ENCODE measurements at regions not wholly inside any gene's neighbourhood (a gene's known extent, or its start where the extent isn't known, plus 50 kb on each side); places are given as distances from the start of the nearest gene placed in this dataset.
A peak's percentile ranks its signal among the peaks of the same experiment; 100 is the strongest.

DNA sequence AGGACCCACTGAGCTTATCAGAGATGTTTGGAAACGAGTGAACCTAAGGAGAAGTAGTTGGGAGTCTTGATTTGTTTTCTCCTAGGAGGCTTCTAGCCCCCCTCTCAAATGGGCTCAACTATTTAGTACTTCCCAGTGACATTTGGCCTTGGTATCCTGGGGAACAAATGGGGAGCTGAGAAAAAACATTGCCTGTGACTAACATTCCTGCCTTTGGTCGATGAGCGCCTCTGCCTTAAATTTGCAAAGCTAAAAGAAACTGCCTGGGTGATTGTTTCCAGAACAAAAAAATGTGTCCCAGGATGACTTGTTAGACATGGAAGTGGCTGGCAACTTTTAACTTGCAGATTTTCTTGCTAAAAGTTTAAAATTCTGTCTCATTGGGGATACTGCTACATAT, 58.8 kb upstream of the IGFBP7 start:
- no peaks in the 10 kb centered on the region for H3K36me3 Mint-ChIP-seq (ENCODE audit: insufficient read depth, unreplicated experiment)
- H3K4me1 ChIP-seq, result no peaks in the 10 kb centered on the region
- H3K4me3 Mint-ChIP-seq (ENCODE audit: unreplicated experiment), result no peak overlapping the region
- ChIA-PET CTCF (no interaction called here), POLR2A (no interaction called here)
- H3K4me3 ChIP-seq (ENCODE audit: low read depth, low read length), result no peak overlapping the region
- peaks cover 11% of the 10 kb centered on the region for H3K9me3 Mint-ChIP-seq (ENCODE audit: unreplicated experiment)
- DNase-seq, result no peak
- TF ChIP-seq, protein P1, sequence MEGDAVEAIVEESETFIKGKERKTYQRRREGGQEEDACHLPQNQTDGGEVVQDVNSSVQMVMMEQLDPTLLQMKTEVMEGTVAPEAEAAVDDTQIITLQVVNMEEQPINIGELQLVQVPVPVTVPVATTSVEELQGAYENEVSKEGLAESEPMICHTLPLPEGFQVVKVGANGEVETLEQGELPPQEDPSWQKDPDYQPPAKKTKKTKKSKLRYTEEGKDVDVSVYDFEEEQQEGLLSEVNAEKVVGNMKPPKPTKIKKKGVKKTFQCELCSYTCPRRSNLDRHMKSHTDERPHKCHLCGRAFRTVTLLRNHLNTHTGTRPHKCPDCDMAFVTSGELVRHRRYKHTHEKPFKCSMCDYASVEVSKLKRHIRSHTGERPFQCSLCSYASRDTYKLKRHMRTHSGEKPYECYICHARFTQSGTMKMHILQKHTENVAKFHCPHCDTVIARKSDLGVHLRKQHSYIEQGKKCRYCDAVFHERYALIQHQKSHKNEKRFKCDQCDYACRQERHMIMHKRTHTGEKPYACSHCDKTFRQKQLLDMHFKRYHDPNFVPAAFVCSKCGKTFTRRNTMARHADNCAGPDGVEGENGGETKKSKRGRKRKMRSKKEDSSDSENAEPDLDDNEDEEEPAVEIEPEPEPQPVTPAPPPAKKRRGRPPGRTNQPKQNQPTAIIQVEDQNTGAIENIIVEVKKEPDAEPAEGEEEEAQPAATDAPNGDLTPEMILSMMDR (IDR thresholded peaks at IDR 0.05; ENCODE audit: insufficient read depth in 1 of 2, low read depth in 1 of 2, low read length in 1 of 2, severe bottlenecking in 1 of 2, unreplicated experiment in 1 of 2), result no peak
- no peaks in the 10 kb centered on the region for H3K27me3 ChIP-seq (replicated peaks; ENCODE audit: control insufficient read depth, insufficient read depth, low read length)
- no TSS peak for BruUV-seq (replicated peaks)
- no peak overlapping the region for H3K27ac Mint-ChIP-seq (ENCODE audit: unreplicated experiment)
- H3K36me3 ChIP-seq (ENCODE audit: control insufficient read depth, insufficient read depth, low read length), result no peaks in the 10 kb centered on the region
- intact Hi-C loops (cut with micrococcal nuclease; ENCODE audit: unreplicated experiment), result no loop called here
- H3K9me3 ChIP-seq, result no peaks in the 10 kb centered on the region
- peaks cover 7% of the 10 kb centered on the region for H3K4me1 Mint-ChIP-seq (ENCODE audit: low read depth, unreplicated experiment)
- peaks cover 24% of the 10 kb centered on the region for H3K27me3 Mint-ChIP-seq (ENCODE audit: insufficient read depth, unreplicated experiment)

DNA sequence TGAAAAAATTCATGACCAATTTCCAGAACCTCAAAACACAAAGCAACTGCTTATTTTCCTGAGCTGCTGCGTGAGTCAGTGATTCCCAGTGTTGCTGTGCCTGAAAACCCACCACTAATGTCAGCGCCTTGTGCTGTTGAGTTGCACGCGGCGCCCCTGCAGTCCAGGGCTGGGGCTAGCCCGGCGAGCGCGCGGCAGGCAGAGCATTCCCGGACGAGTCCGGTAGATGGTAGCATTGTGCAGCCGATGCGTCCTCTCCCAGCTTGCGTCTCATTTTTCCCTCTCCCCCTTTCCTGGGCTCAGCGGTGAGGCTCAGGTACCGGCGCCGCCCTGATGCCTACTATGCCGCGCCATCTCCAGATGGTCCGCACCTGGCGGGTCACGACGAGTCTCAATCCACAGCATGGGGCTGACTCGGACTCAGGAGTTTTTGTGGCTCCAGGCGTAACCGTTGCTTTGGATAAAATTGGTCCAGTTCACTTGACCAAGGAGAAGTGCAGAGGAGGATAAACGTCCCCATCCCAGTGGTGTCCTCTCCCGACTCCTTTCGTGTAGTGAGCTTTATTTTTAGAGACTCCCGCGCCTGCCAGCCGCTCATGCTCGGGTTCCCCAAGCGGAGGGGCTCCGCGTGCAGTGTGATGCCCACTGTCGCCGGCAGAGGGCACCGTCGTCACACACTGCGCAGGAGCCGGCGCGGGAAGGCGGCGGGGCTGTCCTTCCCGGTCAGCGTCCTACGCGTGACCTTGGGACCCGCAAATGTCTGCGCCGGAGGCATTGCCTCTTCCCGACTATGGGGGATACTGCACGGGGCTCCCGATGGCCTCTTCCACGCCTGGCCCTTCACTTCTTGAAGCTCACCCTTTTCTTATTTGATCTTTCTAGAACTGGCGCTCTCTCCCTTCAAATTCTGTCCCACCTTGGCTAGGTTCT, 53.6 kb upstream of the IGFBP7 start:
- TF ChIP-seq, protein P1 (IDR thresholded peaks at IDR 0.05; ENCODE audit: insufficient read depth in 1 of 2, low read depth in 1 of 2, low read length in 1 of 2, severe bottlenecking in 1 of 2, unreplicated experiment in 1 of 2), result peak; percentile 86 to 90
- H3K9me3 ChIP-seq, result no peaks in the 10 kb centered on the region; the same call in 1 of the 2 replicates
- POLR2A ChIA-PET, result no interaction called here
- no peak overlapping the region for H3K27ac Mint-ChIP-seq (ENCODE audit: unreplicated experiment)
- peak overlapping the region; percentile 87 for H3K4me3 Mint-ChIP-seq (ENCODE audit: unreplicated experiment)
- no peaks in the 10 kb centered on the region for H3K4me1 ChIP-seq
- H3K36me3 Mint-ChIP-seq (ENCODE audit: insufficient read depth, unreplicated experiment), result no peaks in the 10 kb centered on the region
- H3K36me3 ChIP-seq (ENCODE audit: control insufficient read depth, insufficient read depth, low read length), result no peaks in the 10 kb centered on the region
- intact Hi-C loops (cut with micrococcal nuclease; ENCODE audit: unreplicated experiment), result loop anchor here (1.0 to 5.0 kb wide), 6 partner anchors 44 to 899 kb away; no protein-coding TSS in a partner anchor
- H3K27me3 ChIP-seq (replicated peaks; ENCODE audit: control insufficient read depth, insufficient read depth, low read length), result no peaks in the 10 kb centered on the region
- DNase-seq, result peak; percentile 78 to 88
- H3K4me3 ChIP-seq (ENCODE audit: low read depth, low read length), result peak overlapping the region; percentile 69
- H3K9me3 Mint-ChIP-seq (ENCODE audit: unreplicated experiment), result no peaks in the 10 kb centered on the region
- CTCF ChIA-PET, result interaction anchor here (0.6 to 2.5 kb wide), 15 partner anchors 11 to 1253 kb away, joined by 3 to 20 read pairs (median 4); partner anchors contain the start of gene IGFBP7
- peaks cover 8% of the 10 kb centered on the region for H3K4me1 Mint-ChIP-seq (ENCODE audit: low read depth, unreplicated experiment)
- H3K27me3 Mint-ChIP-seq (ENCODE audit: insufficient read depth, unreplicated experiment), result peaks cover 24% of the 10 kb centered on the region
- BruUV-seq (replicated peaks), result no TSS peak

DNA sequence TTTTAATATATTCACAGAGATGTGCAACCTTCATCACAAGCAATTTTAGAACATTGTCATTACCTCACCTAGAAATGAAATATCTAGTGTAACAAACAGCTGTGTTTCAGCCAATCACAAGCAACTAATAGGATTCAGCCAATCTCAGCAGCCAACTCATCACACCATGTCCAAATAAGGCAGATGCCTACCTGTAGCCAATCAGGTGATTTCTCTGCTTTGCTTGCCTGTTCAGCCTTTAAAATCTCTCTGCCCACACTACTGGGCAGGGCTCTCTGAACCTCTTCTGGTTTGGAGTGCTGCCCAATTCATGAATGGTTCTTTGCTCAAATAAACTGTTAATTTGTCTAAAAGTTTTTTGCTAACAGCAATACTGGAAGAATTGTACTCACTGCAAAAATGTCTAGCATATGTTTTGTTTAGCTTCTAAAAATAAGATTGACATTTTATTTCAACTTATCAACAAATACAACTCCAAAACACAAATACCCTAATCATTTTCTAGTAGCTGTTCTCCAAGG, 52.4 kb upstream of the IGFBP7 start:
- Histone ChIP-seq H3K9me3 (no peaks in the 10 kb centered on the region; the same call in 1 of the 2 replicates), H3K27me3 (replicated peaks; ENCODE audit: control insufficient read depth, insufficient read depth, low read length) (no peaks in the 10 kb centered on the region), H3K4me3 (ENCODE audit: low read depth, low read length) (no peak overlapping the region), H3K4me1 (no peaks in the 10 kb centered on the region), H3K36me3 (ENCODE audit: control insufficient read depth, insufficient read depth, low read length) (no peaks in the 10 kb centered on the region)
- Mint-ChIP-seq H3K27ac (ENCODE audit: unreplicated experiment) (no peak overlapping the region), H3K36me3 (ENCODE audit: insufficient read depth, unreplicated experiment) (no peaks in the 10 kb centered on the region), H3K4me3 (ENCODE audit: unreplicated experiment) (no peak overlapping the region), H3K4me1 (ENCODE audit: low read depth, unreplicated experiment) (peaks cover 8% of the 10 kb centered on the region), H3K27me3 (ENCODE audit: insufficient read depth, unreplicated experiment) (peaks cover 24% of the 10 kb centered on the region), H3K9me3 (ENCODE audit: unreplicated experiment) (no peaks in the 10 kb centered on the region)
- ChIA-PET CTCF (interaction anchor here (1.8 to 2.5 kb wide), 3 partner anchors 16 to 264 kb away, joined by 4 to 20 read pairs (median 5); no protein-coding TSS in a partner anchor), POLR2A (no interaction called here)
- TF ChIP-seq, protein P1 (IDR thresholded peaks at IDR 0.05; ENCODE audit: insufficient read depth in 1 of 2, low read depth in 1 of 2, low read length in 1 of 2, severe bottlenecking in 1 of 2, unreplicated experiment in 1 of 2), result no peak
- no TSS peak for BruUV-seq (replicated peaks)
- intact Hi-C loops (cut with micrococcal nuclease; ENCODE audit: unreplicated experiment), result loop anchor here (1.0 to 5.0 kb wide), 5 partner anchors 45 to 900 kb away; no protein-coding TSS in a partner anchor
- DNase-seq, result no peak

Data from Caco-2 (cell line).